ENCODE measurements at regions not wholly inside any gene's neighbourhood (a gene's known extent, or its start where the extent isn't known, plus 50 kb on each side); places are given as distances from the start of the nearest gene placed in this dataset.

- TF ChIP-seq CTCF (conservative IDR thresholded peaks at IDR 0.05) (no peak), ZFX (IDR thresholded peaks at IDR 0.05) (no peak)
These were observed 258.0 kb upstream of the HABP2 start for GRCh38 chr10:113294868-113295267.

All from C4-2B (cell line).